Fibroblast of lung (primary cell): ENCODE measurements at regions not wholly inside any gene's neighbourhood (a gene's known extent, or its start where the extent isn't known, plus 50 kb on each side); places are given as distances from the start of the nearest gene placed in this dataset.

Experiments
- DNase-seq, 2 donors: peaks; one replicate each; pipeline versions ENCODE4 v3.0.0 to v3.0.0-alpha.2; 2010; ENCODE audit warnings: low read depth in 2 of 2
- H2AFZ ChIP-seq: 2 replicates; pipeline ENCODE4 v1.5.1; 2012; ENCODE audit warnings: low read length, control low read depth, inconsistent platforms
- H3K27ac ChIP-seq: 2 replicates; pipeline ENCODE4 v1.5.1; 2011; ENCODE audit warnings: low read length, control low read depth; ENCODE audit not compliant: insufficient read depth
- H3K27me3 ChIP-seq: 2 replicates; pipeline ENCODE4 v1.5.1; 2011; ENCODE audit warnings: mild to moderate bottlenecking, low read length; ENCODE audit not compliant: control insufficient read depth, insufficient read depth
- H3K36me3 ChIP-seq: 2 replicates; pipeline ENCODE4 v1.5.1; 2011; ENCODE audit warnings: low read length; ENCODE audit not compliant: control insufficient read depth, insufficient read depth
- H3K4me1 ChIP-seq: 2 replicates; pipeline ENCODE4 v1.5.1; 2011; ENCODE audit warnings: low read length; ENCODE audit not compliant: control insufficient read depth, insufficient read depth; ENCODE audit errors: extremely low read depth
- H3K4me2 ChIP-seq: 2 replicates; pipeline ENCODE4 v1.5.1; 2011; ENCODE audit warnings: low read length, control low read depth; ENCODE audit not compliant: insufficient read depth; ENCODE audit errors: extremely low read depth
- H3K4me3 ChIP-seq, 4 experiments: fragments of 200-600 bp in 1 of 4; sonication (generic) in 1 of 4; replicated peaks in 1 of 4; 2 replicates each; pipeline ENCODE4 v1.5.1; 2011 to 2016; ENCODE audit warnings: low read length in 4 of 4, low read depth in 3 of 4, mild to moderate bottlenecking in 3 of 4, control low read depth in 2 of 4, inconsistent platforms in 1 of 4, mixed read lengths in 1 of 4; ENCODE audit not compliant: insufficient read depth in 1 of 4; ENCODE audit errors: control extremely low read depth in 1 of 4
- H3K79me2 ChIP-seq: 2 replicates; pipeline ENCODE4 v1.5.1; 2012; ENCODE audit warnings: mild to moderate bottlenecking, low read length, inconsistent platforms; ENCODE audit not compliant: control insufficient read depth, insufficient read depth
- H3K9ac ChIP-seq: 2 replicates; pipeline ENCODE4 v1.5.1; 2011; ENCODE audit warnings: mild to moderate bottlenecking, low read length, control low read depth; ENCODE audit not compliant: insufficient read depth
- H3K9me3 ChIP-seq: 2 replicates; pipeline ENCODE4 v1.5.1; 2012; ENCODE audit warnings: low read depth, low read length; ENCODE audit not compliant: control insufficient read depth, insufficient read depth
- H4K20me1 ChIP-seq: 2 replicates; pipeline ENCODE4 v1.5.1; 2011; ENCODE audit warnings: low read length; ENCODE audit not compliant: control insufficient read depth, insufficient read depth; ENCODE audit errors: extremely low read depth
- EZH2 ChIP-seq: IDR thresholded peaks from 2 replicates; pipeline ENCODE4 v1.5.1; 2012; ENCODE audit warnings: low read length, control low read depth, mild to moderate bottlenecking; ENCODE audit errors: missing control alignments
- TF ChIP-seq, protein P1 (sequence below), 2 donors: IDR thresholded peaks in 1 of 2; conservative IDR thresholded peaks in 1 of 2; 1 replicate in 1 of 2; 2 replicates in 1 of 2; pipeline ENCODE4 v1.5.1; 2011 to 2012; ENCODE audit warnings: low read length in 2 of 2, control low read depth in 1 of 2, inconsistent platforms in 1 of 2, low read depth in 1 of 2, mild to moderate bottlenecking in 1 of 2

DNA sequence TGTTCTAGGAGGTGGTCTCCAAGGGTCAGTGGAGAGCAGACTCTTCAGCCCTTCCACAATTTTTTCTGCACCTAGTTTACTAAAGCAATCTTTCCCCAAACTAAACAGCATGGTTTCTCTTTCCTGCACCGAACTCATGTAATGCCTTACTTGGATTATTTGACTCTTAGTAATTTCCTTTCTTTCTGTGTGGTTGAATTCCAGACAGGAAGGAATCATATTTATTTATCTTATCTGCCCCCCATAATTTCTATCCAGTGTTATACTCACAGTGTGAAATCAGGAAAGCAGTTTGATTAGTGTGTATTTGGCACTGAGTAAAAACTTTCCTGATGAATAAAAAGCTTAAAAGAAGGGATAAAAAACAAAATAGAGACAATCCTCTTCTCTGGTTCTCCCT lies 140.3 kb upstream of the STMND1 start:
- H3K27ac ChIP-seq, result no peak overlapping the region
- DNase-seq, result peak in 1 of 2 donors; percentile 71
- H3K4me2 ChIP-seq, result peak overlapping the region; percentile 28

DNA sequence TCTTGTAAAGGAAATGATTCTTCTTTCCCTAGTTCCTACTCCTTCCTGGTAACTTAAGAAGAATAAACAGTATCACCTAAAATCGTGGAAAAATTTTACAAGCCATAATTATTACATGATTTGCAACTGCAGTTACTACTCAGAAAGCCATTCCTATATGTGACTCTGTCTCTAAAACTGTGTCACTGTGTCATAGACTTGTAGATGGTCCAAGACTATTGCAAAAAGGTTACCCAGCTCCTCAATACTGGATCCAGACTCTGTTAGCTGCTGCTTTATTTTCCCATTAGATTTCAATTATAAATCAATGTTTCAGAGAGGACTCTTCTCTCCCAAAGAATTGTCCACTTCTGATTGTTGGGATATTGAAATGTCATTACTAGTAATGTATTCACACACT lies 142.1 kb upstream of the STMND1 start:
- TF ChIP-seq EZH2, result no peak
- TF ChIP-seq, protein P1, sequence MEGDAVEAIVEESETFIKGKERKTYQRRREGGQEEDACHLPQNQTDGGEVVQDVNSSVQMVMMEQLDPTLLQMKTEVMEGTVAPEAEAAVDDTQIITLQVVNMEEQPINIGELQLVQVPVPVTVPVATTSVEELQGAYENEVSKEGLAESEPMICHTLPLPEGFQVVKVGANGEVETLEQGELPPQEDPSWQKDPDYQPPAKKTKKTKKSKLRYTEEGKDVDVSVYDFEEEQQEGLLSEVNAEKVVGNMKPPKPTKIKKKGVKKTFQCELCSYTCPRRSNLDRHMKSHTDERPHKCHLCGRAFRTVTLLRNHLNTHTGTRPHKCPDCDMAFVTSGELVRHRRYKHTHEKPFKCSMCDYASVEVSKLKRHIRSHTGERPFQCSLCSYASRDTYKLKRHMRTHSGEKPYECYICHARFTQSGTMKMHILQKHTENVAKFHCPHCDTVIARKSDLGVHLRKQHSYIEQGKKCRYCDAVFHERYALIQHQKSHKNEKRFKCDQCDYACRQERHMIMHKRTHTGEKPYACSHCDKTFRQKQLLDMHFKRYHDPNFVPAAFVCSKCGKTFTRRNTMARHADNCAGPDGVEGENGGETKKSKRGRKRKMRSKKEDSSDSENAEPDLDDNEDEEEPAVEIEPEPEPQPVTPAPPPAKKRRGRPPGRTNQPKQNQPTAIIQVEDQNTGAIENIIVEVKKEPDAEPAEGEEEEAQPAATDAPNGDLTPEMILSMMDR (conservative IDR thresholded peaks at IDR 0.05 in 1 of 2, IDR thresholded peaks at IDR 0.05 in 1 of 2; ENCODE audit: low read depth in 1 of 2, low read length in 2 of 2), result no peak
- Histone ChIP-seq H3K4me1 (no peaks in the 10 kb centered on the region), H3K27ac (no peak overlapping the region), H4K20me1 (no peaks in the 10 kb centered on the region), H3K9me3 (no peaks in the 10 kb centered on the region), H3K4me3 (no peak overlapping the region), H3K79me2 (no peaks in the 10 kb centered on the region), H3K36me3 (no peaks in the 10 kb centered on the region), H2AFZ (no peak overlapping the region), H3K9ac (no peak overlapping the region), H3K4me2 (no peak overlapping the region), H3K27me3 (no peaks in the 10 kb centered on the region)
- no peak for DNase-seq

More for the DNA sequence above, 140.3 kb upstream of the STMND1 start:
- Histone ChIP-seq H3K4me1 (no peaks in the 10 kb centered on the region), H2AFZ (no peak overlapping the region), H4K20me1 (no peaks in the 10 kb centered on the region), H3K9me3 (no peaks in the 10 kb centered on the region), H3K79me2 (no peaks in the 10 kb centered on the region), H3K9ac (no peak overlapping the region), H3K36me3 (no peaks in the 10 kb centered on the region), H3K4me3 (no peak overlapping the region), H3K27me3 (no peaks in the 10 kb centered on the region)
- no peak for TF ChIP-seq EZH2
- TF ChIP-seq, protein P1 (conservative IDR thresholded peaks at IDR 0.05 in 1 of 2, IDR thresholded peaks at IDR 0.05 in 1 of 2; ENCODE audit: low read depth in 1 of 2, low read length in 2 of 2), result no peak

DNA sequence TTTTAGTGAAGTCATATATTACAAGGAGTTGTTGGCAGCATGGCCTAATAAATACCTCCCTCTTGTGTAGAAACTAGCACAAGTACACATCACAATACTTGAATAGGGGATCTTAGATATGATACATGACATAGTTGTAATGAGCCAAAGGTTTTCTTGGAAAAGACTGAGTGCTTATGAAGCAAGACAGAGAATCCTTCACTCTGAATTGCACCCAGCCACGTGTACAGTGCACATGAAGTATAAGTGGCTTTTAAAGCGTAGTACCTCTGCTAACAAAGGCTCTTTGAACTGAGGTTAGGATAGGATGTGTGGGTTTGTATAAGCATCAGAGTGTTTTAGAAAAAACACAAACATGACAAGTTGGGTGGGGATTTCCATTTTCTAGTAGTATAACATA lies 145.5 kb upstream of the STMND1 start:
- Histone ChIP-seq H3K27ac (no peak overlapping the region), H2AFZ (peak overlapping the region; percentile 39), H3K4me1 (no peaks in the 10 kb centered on the region), H3K79me2 (no peaks in the 10 kb centered on the region), H3K9me3 (no peaks in the 10 kb centered on the region), H3K9ac (no peak overlapping the region), H4K20me1 (no peaks in the 10 kb centered on the region), H3K36me3 (no peaks in the 10 kb centered on the region), H3K4me2 (no peak overlapping the region), H3K27me3 (no peaks in the 10 kb centered on the region), H3K4me3 (no peak overlapping the region)
- peak in 1 of 2 donors; percentile 49 for DNase-seq
- no peak for TF ChIP-seq EZH2
- TF ChIP-seq, protein P1 (conservative IDR thresholded peaks at IDR 0.05 in 1 of 2, IDR thresholded peaks at IDR 0.05 in 1 of 2; ENCODE audit: low read depth in 1 of 2, low read length in 2 of 2), result peak in 1 of 2 donors; percentile 14
